Spleen (tissue), 11 donors: ENCODE measurements at regions not wholly inside any gene's neighbourhood (a gene's known extent, or its start where the extent isn't known, plus 50 kb on each side); places are given as distances from the start of the nearest gene placed in this dataset.

Experiments used
- DNase-seq: peaks from one replicate; pipeline ENCODE4 v3.0.0-alpha.2; 2020
- H3K27ac ChIP-seq, 8 donors: fragments of 200-600 bp; sonication (generic) in 7 of 8; 1 replicate in 4 of 8; 2 replicates in 4 of 8; pipeline versions ENCODE4 v1.5.0 to v1.8.0; 2016 to 2021; ENCODE audit warnings: inconsistent platforms in 4 of 8, mild to moderate bottlenecking in 4 of 8, moderate library complexity in 1 of 8
- H3K27me3 ChIP-seq, 7 donors: fragments of 200-600 bp; sonication (generic) in 6 of 7; replicated peaks in 1 of 7; 1 replicate in 4 of 7; 2 replicates in 3 of 7; pipeline versions ENCODE4 v1.5.0 to v1.8.0; 2016 to 2021; ENCODE audit warnings: inconsistent platforms in 3 of 7, mild to moderate bottlenecking in 1 of 7
- H3K36me3 ChIP-seq, 6 donors: fragments of 200-600 bp; sonication (generic) in 5 of 6; 1 replicate in 4 of 6; 2 replicates in 2 of 6; pipeline versions ENCODE4 v1.5.0 to v1.8.0; 2016 to 2021; ENCODE audit warnings: inconsistent platforms in 2 of 6
- H3K4me1 ChIP-seq, 6 donors: fragments of 200-600 bp; sonication (generic) in 5 of 6; 1 replicate in 3 of 6; 2 replicates in 3 of 6; pipeline versions ENCODE4 v1.5.0 to v1.8.0; 2016 to 2021; ENCODE audit warnings: inconsistent platforms in 3 of 6
- H3K4me3 ChIP-seq, 8 donors: fragments of 200-600 bp; sonication (generic) in 7 of 8; 1 replicate in 4 of 8; 2 replicates in 4 of 8; pipeline versions ENCODE4 v1.5.0 to v1.8.0; 2016 to 2021; ENCODE audit warnings: inconsistent platforms in 4 of 8, mild to moderate bottlenecking in 4 of 8, moderate library complexity in 2 of 8
- H3K9me3 ChIP-seq, 8 donors: fragments of 200-600 bp; sonication (generic) in 7 of 8; 1 replicate in 4 of 8; 2 replicates in 4 of 8; pipeline versions ENCODE4 v1.5.0 to v1.8.0; 2016 to 2021; ENCODE audit warnings: inconsistent platforms in 4 of 8
- POLR2A ChIP-seq, 3 donors: fragments of 450-650 bp; IDR thresholded peaks; one replicate each; pipeline ENCODE4 v1.5.1; 2017; ENCODE audit warnings: antibody characterized with exemption in 3 of 3, mild to moderate bottlenecking in 1 of 3
- POLR2AphosphoS5 ChIP-seq, 3 donors: sonication (generic); formaldehyde crosslinking; IDR thresholded peaks; one replicate each; pipeline ENCODE4 v1.5.1; 2017; ENCODE audit warnings: antibody characterized with exemption in 3 of 3
- WGBS, 5 donors: extraction: QIAGEN DNeasy Blood & Tissue Kit in 3 of 5; methylation state at CpG; one replicate each; pipeline versions ENCODE4 v1.1.5 to v1.1.7; 2013 to 2018; 5-methylcytosine and 5-hydroxymethylcytosine counted together
- intact Hi-C: fragments of 100-400 bp; cut with DNase I; formaldehyde crosslinking; loops from one replicate; pipeline ENCODE4 v1.15.0; 2023; ENCODE audit warnings: low total_unique reads
- TF ChIP-seq, protein P1 (sequence below), 11 experiments: fragments of 200-600 bp in 7 of 11; fragments of 450-650 bp in 4 of 11; sonication (generic) in 4 of 11; IDR thresholded peaks in 8 of 11; conservative IDR thresholded peaks in 3 of 11; 1 replicate in 7 of 11; 2 replicates in 4 of 11; pipeline versions ENCODE4 v1.4.0 to v1.8.0; 2016 to 2021; ENCODE audit warnings: antibody characterized with exemption in 11 of 11, inconsistent platforms in 4 of 11, mild to moderate bottlenecking in 1 of 11
- donor health status: healthy with polysubstance abuse.
- donor health status: DM: no; HTN: no; CAD: no; lungs with moderate emphysema.
- donor health status: DM: no; HTN: no; CAD: no.
- donor health status: Bipolar disorder and iron deficiency.
- donor health status: healthy.
- donor health status: DM: no; HTN: no; CAD: no.
- donor health status: DM: yes; HTN: yes; CAD: no.

GRCh38 chr11:79897896-79898295 is 457.1 kb upstream of the TENM4 start:
- no peaks in the 10 kb centered on the region for H3K27me3 ChIP-seq
- H3K36me3 ChIP-seq = no peaks in the 10 kb centered on the region
- DNase-seq = no peak
- TF ChIP-seq POLR2A (IDR thresholded peaks at IDR 0.05) (no peak), POLR2AphosphoS5 (IDR thresholded peaks at IDR 0.05) (no peak)
- TF ChIP-seq, protein P1, sequence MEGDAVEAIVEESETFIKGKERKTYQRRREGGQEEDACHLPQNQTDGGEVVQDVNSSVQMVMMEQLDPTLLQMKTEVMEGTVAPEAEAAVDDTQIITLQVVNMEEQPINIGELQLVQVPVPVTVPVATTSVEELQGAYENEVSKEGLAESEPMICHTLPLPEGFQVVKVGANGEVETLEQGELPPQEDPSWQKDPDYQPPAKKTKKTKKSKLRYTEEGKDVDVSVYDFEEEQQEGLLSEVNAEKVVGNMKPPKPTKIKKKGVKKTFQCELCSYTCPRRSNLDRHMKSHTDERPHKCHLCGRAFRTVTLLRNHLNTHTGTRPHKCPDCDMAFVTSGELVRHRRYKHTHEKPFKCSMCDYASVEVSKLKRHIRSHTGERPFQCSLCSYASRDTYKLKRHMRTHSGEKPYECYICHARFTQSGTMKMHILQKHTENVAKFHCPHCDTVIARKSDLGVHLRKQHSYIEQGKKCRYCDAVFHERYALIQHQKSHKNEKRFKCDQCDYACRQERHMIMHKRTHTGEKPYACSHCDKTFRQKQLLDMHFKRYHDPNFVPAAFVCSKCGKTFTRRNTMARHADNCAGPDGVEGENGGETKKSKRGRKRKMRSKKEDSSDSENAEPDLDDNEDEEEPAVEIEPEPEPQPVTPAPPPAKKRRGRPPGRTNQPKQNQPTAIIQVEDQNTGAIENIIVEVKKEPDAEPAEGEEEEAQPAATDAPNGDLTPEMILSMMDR (IDR thresholded peaks at IDR 0.05 in 8 of 11, conservative IDR thresholded peaks at IDR 0.05 in 3 of 11) = no peak
- no peak overlapping the region for H3K27ac ChIP-seq
- 62 to 86% (median 71%) methylated on average over 1 of the region's 1 CpG for WGBS, 5 donors
- intact Hi-C loops = no loop called here
- no peak overlapping the region for H3K4me3 ChIP-seq
- no peaks in the 10 kb centered on the region for H3K4me1 ChIP-seq
- no peaks in the 10 kb centered on the region for H3K9me3 ChIP-seq

GRCh38 chr11:79896258-79896657 is 455.4 kb upstream of the TENM4 start:
- H3K4me1 ChIP-seq = no peaks in the 10 kb centered on the region
- H3K36me3 ChIP-seq = no peaks in the 10 kb centered on the region
- no peaks in the 10 kb centered on the region for H3K27me3 ChIP-seq
- no peaks in the 10 kb centered on the region for H3K9me3 ChIP-seq
- TF ChIP-seq POLR2AphosphoS5 (IDR thresholded peaks at IDR 0.05) (no peak), POLR2A (IDR thresholded peaks at IDR 0.05) (no peak)
- TF ChIP-seq, protein P1 (IDR thresholded peaks at IDR 0.05 in 8 of 11, conservative IDR thresholded peaks at IDR 0.05 in 3 of 11) = no peak
- H3K4me3 ChIP-seq = no peak overlapping the region
- no peak for DNase-seq
- intact Hi-C loops = no loop called here
- H3K27ac ChIP-seq = no peak overlapping the region

DNA sequence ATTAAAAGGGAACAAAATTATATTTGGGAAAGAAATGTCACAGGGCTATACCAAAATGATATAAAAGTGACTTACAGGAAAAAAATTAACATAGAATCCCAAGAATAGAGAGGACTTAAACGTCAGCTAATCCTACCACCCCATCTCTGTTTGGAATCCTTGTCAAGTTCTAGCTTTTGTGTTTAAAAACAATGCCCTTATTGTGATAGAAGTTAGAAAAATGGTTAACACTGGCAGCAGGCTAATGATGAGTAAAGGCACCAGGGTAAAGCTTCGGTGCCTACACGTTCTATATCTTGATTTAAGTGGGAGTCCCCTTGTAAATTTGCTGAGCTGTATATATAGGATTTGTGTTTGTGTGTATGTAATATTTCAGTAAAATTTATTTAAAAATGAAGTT is 453.3 kb upstream of the TENM4 start:
- no peaks in the 10 kb centered on the region for H3K4me1 ChIP-seq
- no peaks in the 10 kb centered on the region for H3K27me3 ChIP-seq
- intact Hi-C loops = no loop called here
- 55 to 70% (median 61%) methylated on average over 3 of the region's 3 CpGs for WGBS, 5 donors
- H3K9me3 ChIP-seq = no peaks in the 10 kb centered on the region
- no peaks in the 10 kb centered on the region for H3K36me3 ChIP-seq
- no peak for DNase-seq
- TF ChIP-seq POLR2A (IDR thresholded peaks at IDR 0.05) = no peak
- TF ChIP-seq, protein P1 (IDR thresholded peaks at IDR 0.05 in 8 of 11, conservative IDR thresholded peaks at IDR 0.05 in 3 of 11) = no peak
- TF ChIP-seq POLR2AphosphoS5 (IDR thresholded peaks at IDR 0.05) = no peak
- H3K4me3 ChIP-seq = no peak overlapping the region
- H3K27ac ChIP-seq = no peak overlapping the region

DNA sequence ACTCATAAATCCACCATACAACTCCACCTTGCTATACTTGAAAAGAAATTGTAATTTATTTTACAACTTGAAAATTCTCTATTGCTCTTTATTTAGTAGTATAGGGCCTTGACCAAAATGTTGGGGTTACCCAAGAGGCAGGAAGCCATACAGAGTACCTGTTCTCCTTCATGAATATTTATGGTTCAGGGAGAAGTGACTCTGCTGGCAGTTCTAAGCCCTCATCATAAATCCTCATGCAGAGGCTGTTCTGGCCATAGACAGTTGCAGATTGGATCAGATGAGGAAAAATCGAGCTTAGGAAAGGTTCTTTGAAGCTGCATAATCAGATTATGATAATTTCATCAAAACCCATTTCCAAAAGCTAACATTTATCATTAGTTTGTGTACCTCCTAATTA is 449.4 kb upstream of the TENM4 start:
- Histone ChIP-seq H3K27ac (no peak overlapping the region), H3K27me3 (no peaks in the 10 kb centered on the region), H3K4me3 (no peak overlapping the region), H3K4me1 (no peaks in the 10 kb centered on the region), H3K9me3 (no peaks in the 10 kb centered on the region), H3K36me3 (no peaks in the 10 kb centered on the region)
- intact Hi-C loops = no loop called here
- no peak for TF ChIP-seq POLR2AphosphoS5 (IDR thresholded peaks at IDR 0.05)
- TF ChIP-seq, protein P1 (IDR thresholded peaks at IDR 0.05 in 8 of 11, conservative IDR thresholded peaks at IDR 0.05 in 3 of 11) = no peak
- no peak for TF ChIP-seq POLR2A (IDR thresholded peaks at IDR 0.05)
- WGBS, 5 donors = 33 to 67% (median 50%) methylated on average over 1 of the region's 1 CpG
- DNase-seq = no peak
